Peyer's patch (tissue), 4 donors: ENCODE measurements at regions not wholly inside any gene's neighbourhood (a gene's known extent, or its start where the extent isn't known, plus 50 kb on each side); places are given as distances from the start of the nearest gene placed in this dataset.

Experiments used
- DNase-seq, 3 donors: peaks; one replicate each; pipeline ENCODE4 v3.0.0-alpha.2; 2017 to 2019
- H3K27ac ChIP-seq, 4 donors: fragments of 200-600 bp; sonication (generic); one replicate each; pipeline ENCODE4 v1.5.1; 2016 to 2019
- H3K27me3 ChIP-seq, 2 donors: fragments of 200-600 bp; sonication (generic); one replicate each; pipeline ENCODE4 v1.5.1; 2019
- H3K36me3 ChIP-seq, 3 donors: fragments of 200-600 bp; sonication (generic); one replicate each; pipeline ENCODE4 v1.5.1; 2016 to 2019
- H3K4me1 ChIP-seq, 4 donors: fragments of 200-600 bp; sonication (generic); one replicate each; pipeline ENCODE4 v1.5.1; 2016 to 2019
- H3K4me3 ChIP-seq, 4 donors: fragments of 200-600 bp; sonication (generic); 1 replicate in 3 of 4; 2 replicates in 1 of 4; pipeline ENCODE4 v1.5.1; 2016 to 2019; ENCODE audit warnings: mild to moderate bottlenecking in 1 of 4
- H3K9me3 ChIP-seq, 4 donors: fragments of 200-600 bp; sonication (generic); one replicate each; pipeline ENCODE4 v1.5.1; 2016 to 2019; ENCODE audit warnings: mild to moderate bottlenecking in 1 of 4
- CTCF ChIP-seq, 6 experiments: fragments of 450-650 bp in 4 of 6; fragments of 200-600 bp in 2 of 6; sonication (generic) in 1 of 6; IDR thresholded peaks; one replicate each; pipeline ENCODE4 v1.5.1; 2017 to 2019; ENCODE audit warnings: antibody characterized with exemption in 6 of 6, mild to moderate bottlenecking in 3 of 6, moderate library complexity in 1 of 6
- POLR2A ChIP-seq, 2 donors: fragments of 450-650 bp; IDR thresholded peaks; one replicate each; pipeline ENCODE4 v1.5.1; 2017; ENCODE audit warnings: antibody characterized with exemption in 2 of 2, mild to moderate bottlenecking in 2 of 2, moderate library complexity in 2 of 2

- TF ChIP-seq CTCF (IDR thresholded peaks at IDR 0.05) (no peak), POLR2A (IDR thresholded peaks at IDR 0.05) (no peak)
- H3K4me1 ChIP-seq: no peaks in the 10 kb centered on the region
- no peaks in the 10 kb centered on the region for H3K36me3 ChIP-seq
- DNase-seq: no peak
- H3K27ac ChIP-seq: no peak overlapping the region
- H3K9me3 ChIP-seq: no peaks in the 10 kb centered on the region
- H3K27me3 ChIP-seq: no peaks in the 10 kb centered on the region
- H3K4me3 ChIP-seq: no peak overlapping the region
These were observed 50.4 kb upstream of the KDR start for GRCh38 chr4:55175779-55176231.

- Histone ChIP-seq H3K4me1 (no peaks in the 10 kb centered on the region), H3K27me3 (no peaks in the 10 kb centered on the region), H3K4me3 (no peak overlapping the region), H3K9me3 (no peaks in the 10 kb centered on the region), H3K27ac (no peak overlapping the region), H3K36me3 (no peaks in the 10 kb centered on the region)
- no peak for DNase-seq
- TF ChIP-seq POLR2A (IDR thresholded peaks at IDR 0.05) (no peak), CTCF (IDR thresholded peaks at IDR 0.05) (no peak)
These were observed 51.1 kb upstream of the KDR start for GRCh38 chr4:55176497-55176896.

- Histone ChIP-seq H3K27ac (no peak overlapping the region), H3K27me3 (no peaks in the 10 kb centered on the region), H3K36me3 (no peaks in the 10 kb centered on the region), H3K4me3 (no peak overlapping the region), H3K9me3 (no peaks in the 10 kb centered on the region), H3K4me1 (no peaks in the 10 kb centered on the region)
- DNase-seq: no peak
- TF ChIP-seq POLR2A (IDR thresholded peaks at IDR 0.05) (no peak), CTCF (IDR thresholded peaks at IDR 0.05) (no peak)
These were observed 52.1 kb upstream of the KDR start for GRCh38 chr4:55177461-55177860.

- Histone ChIP-seq H3K4me3 (no peak overlapping the region), H3K4me1 (no peaks in the 10 kb centered on the region), H3K9me3 (no peaks in the 10 kb centered on the region), H3K27ac (no peak overlapping the region), H3K27me3 (no peaks in the 10 kb centered on the region), H3K36me3 (no peaks in the 10 kb centered on the region)
- TF ChIP-seq POLR2A (IDR thresholded peaks at IDR 0.05) (no peak), CTCF (IDR thresholded peaks at IDR 0.05) (no peak)
- no peak for DNase-seq
These were observed 53.0 kb upstream of the KDR start for GRCh38 chr4:55178226-55179005.

- DNase-seq: no peak
- TF ChIP-seq CTCF (IDR thresholded peaks at IDR 0.05): no peak
- TF ChIP-seq POLR2A (IDR thresholded peaks at IDR 0.05): no peak
- Histone ChIP-seq H3K36me3 (no peaks in the 10 kb centered on the region), H3K4me1 (no peaks in the 10 kb centered on the region), H3K9me3 (no peaks in the 10 kb centered on the region), H3K27ac (no peak overlapping the region), H3K27me3 (no peaks in the 10 kb centered on the region), H3K4me3 (no peak overlapping the region)
These were observed 55.9 kb upstream of the KDR start for GRCh38 chr4:55181010-55182005.
